Hematopoietic multipotent progenitor cell (in vitro differentiated cells): ENCODE measurements at regions not wholly inside any gene's neighbourhood (a gene's known extent, or its start where the extent isn't known, plus 50 kb on each side); places are given as distances from the start of the nearest gene placed in this dataset.
"Not testable (repeated sequence)": the region's sequence is repeated elsewhere in the genome, so short reads cannot be mapped to it uniquely, and the experiment has no call there.

Experiments used
- DNase-seq, 3 donors: peaks; one replicate each; pipeline ENCODE4 v3.0.0-alpha.2; 2011 to 2015; ENCODE audit warnings: low read depth in 2 of 3, low spot score in 2 of 3

- no peak for DNase-seq
Observed at GRCh38 chr4:34921391-34921790, 1322.9 kb downstream of the ARAP2 start.

GRCh38 chr4:34922325-34922724 is 1322.0 kb downstream of the ARAP2 start:
- no peak for DNase-seq

DNA sequence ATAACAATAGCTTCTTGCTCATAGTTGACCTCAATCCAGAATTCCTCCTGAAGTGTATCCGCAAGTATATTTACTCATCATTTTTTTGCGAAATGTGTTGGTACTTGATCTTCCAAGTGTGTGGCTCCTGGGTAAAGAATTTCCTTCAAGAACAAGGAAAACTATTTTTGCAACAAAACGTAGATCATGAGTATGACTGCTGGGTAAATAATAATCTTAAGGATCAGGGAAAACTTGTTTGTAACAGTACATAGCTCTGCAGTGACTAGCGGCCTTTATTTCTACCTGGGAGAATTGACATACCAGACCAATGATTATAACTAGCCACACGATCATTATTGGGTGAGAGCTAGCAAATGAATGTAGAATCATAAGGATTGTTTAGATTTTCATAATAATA is 1311.7 kb downstream of the ARAP2 start:
- no peak for DNase-seq

DNA sequence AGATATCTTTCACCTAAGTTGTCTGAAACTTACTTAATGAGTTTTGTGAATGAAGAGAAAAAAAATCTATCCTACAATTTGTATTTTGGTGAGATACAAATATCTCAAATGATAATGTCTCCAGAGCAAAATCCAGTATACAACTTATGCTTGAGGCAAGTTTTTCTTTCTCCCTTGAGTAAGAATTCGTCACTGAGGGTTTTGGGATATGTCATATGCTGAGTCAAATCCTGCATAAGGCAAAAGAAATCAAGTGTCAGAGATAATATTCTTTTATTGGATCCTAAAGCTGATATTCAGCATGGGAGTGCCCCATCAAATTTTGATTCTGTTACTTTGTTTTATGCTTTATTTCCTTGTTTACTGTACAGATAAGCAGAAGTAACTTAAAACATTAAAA is 1308.6 kb downstream of the ARAP2 start:
- no peak for DNase-seq

- DNase-seq = no peak
Observed at GRCh38 chr4:34939073-34939472, 1305.2 kb downstream of the ARAP2 start.

GRCh38 chr4:34943741-34944386 is 1300.5 kb downstream of the ARAP2 start:
- DNase-seq = no peak

GRCh38 chr4:34950926-34951325 is 1293.4 kb downstream of the ARAP2 start:
- DNase-seq = no peak

GRCh38 chr4:34953145-34953799 is 1291.0 kb downstream of the ARAP2 start:
- DNase-seq = no peak

DNA sequence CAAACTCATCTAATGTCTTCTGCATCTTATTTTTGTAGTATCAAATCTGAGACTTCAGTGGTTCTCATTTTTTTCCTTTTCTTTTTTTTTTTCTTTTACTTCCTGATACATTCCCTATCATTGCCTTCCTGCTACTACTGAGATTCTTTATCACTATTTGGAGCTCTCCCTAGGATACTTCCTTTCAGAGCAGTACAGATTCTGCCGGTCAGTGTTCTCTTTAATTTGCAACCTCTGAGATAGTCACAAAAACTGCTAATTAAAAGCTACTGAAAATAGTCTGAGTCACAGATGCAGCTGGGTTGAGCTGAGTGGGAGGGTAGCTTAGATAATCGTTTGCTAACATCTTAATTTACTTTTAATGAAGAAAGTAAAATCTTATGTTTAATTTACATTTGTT is 1279.7 kb downstream of the ARAP2 start:
- no peak for DNase-seq

- no peak for DNase-seq
Observed at GRCh38 chr4:34972189-34972588, 1272.1 kb downstream of the ARAP2 start.

DNA sequence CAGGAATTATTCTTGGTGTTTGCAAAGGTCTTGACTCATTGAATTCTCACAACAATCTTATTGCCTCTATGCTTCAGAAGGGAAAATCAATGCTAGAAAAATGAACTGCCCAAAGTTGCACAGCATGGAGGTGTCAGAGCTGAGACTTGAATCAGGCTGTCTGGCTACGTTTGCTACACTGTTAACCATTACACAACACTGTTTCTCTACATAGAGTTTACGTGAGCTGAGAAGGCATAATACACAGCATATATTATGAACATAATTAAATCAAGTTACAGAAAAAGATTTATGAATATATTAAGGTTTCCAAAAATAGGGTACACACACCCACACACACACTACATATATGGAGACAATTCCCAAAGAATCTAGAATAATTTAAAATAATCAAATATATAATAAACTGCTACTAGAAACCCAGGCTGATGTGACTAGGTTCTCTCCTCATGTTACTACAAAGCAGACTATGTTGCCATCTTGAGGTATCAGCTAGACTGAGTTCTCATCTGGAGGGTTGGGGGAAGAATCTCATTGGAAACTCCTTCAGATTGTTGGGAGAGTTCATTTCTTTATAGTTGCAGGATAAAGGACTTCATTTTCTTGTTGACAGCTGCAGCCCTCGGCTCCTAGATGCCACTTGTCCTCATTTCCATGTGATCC is 1270.5 kb downstream of the ARAP2 start:
- DNase-seq = no peak

DNA sequence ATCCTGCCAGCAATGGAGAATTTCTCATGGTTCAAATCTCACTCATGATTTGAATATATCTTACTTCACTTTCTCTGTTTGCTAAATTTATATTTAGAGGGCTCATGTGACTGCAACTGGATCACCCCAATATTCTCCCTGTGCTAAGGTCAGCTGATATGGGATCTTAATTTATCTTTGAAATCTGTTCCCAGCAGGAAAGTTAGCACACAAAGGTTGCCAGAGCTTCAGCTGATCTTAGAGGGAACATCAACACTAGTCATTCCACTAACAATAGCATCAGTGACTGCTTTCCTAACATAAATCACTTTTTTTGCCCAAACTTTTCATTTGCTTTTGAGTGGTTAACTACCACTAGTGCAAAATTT is 1270.0 kb downstream of the ARAP2 start:
- DNase-seq = no peak

DNA sequence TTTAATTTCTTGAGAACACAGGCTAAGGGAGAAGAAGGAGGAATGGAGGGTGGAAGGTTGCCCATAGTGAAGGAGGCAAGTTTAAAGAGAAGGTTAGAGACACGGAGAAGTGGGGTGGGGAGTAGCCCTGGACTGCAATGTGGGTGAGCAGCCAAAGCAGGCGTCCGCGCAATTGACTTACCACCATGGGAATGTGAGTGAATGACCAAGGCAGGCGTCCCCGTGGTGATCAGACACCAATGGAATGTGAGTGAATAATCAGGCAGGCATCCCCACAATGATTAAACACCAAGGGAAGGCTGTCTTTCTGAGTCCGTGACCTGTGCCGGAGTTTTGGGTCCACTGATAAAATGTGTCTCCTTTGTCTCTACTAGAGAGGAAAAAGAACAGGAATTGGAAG is 1223.1 kb downstream of the ARAP2 start:
- DNase-seq = not testable (repeated sequence)

GRCh38 chr4:35025152-35025834 is 1219.0 kb downstream of the ARAP2 start:
- no peak for DNase-seq

DNA sequence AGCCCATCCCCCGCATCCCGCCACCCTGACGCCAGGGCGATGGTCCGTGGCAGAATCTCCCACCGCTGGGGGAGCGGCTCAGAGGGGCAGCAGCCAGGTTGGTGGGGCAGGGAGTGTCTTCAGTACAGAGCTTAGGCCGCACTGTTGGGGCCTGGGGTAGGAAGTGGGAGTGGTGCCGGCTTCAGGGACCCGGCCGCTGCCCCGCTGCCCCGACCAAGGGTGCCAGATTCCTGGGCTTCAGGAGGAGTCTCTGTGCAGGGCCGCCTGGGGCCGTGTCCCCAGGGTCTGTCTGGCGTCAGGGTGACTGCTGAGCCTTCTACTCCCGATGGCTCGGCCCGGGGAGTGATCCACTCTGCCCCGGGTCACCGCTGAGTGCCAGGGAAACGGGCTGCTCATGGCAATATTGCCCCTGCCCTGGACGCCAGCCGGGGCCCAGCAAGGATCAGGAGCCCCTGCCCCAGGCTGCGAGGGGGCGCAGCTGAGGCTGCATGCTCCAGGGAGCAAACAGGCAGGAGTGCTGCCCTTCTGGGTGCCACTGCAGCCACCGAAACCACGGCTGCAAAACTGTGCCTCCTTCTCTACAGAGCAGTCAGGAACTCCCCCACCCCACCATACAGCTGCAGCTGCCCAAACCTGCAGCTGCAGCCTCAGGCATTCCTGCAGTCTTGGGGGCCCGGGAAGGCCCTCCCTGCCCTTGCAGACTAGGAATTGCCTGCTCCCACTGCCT is 1206.1 kb downstream of the ARAP2 start:
- DNase-seq = no peak

DNA sequence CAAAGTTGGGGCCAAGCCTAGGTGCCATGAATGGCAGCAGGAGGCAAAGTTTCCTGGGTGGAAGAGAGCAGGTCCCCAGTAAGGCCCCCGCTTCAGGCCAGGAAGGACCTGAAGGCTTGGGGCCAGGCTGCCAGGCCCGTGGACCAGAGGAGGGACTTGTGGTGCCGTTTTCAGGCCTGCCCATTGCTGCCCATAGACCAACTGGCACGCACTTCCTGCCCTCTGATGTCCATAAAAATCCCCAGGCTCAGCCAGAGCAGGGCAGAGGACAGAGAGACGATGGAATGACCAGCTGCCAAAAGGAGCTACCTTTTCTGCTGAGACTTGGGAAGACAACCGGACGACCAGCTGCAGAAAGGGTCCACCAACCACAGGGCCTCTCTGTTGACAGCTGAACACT is 1205.5 kb downstream of the ARAP2 start:
- DNase-seq = no peak

- no peak for DNase-seq
Observed at GRCh38 chr4:35052546-35052945, 1191.8 kb downstream of the ARAP2 start.

- no peak for DNase-seq
Observed at GRCh38 chr4:35063031-35063570, 1181.2 kb downstream of the ARAP2 start.

GRCh38 chr4:35066406-35066805 is 1177.9 kb downstream of the ARAP2 start:
- no peak for DNase-seq

DNA sequence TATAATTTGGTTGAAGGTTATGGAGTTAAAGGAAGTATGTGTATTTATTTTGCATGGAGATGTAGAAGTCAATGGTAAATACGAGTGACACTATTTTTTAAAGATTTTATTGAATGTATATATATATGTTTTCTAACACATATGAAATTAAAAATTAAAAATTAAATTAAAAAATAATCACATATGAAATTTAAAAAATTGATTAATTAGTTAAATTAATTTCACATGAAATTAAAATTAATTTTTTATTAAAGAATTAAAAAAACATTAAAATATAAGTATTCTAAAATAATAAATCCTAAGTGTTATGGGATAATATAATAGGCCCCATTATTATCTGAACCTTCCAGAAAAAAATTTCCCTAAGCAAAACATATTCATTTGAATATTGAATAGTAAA is 1163.5 kb downstream of the ARAP2 start:
- DNase-seq = no peak

DNA sequence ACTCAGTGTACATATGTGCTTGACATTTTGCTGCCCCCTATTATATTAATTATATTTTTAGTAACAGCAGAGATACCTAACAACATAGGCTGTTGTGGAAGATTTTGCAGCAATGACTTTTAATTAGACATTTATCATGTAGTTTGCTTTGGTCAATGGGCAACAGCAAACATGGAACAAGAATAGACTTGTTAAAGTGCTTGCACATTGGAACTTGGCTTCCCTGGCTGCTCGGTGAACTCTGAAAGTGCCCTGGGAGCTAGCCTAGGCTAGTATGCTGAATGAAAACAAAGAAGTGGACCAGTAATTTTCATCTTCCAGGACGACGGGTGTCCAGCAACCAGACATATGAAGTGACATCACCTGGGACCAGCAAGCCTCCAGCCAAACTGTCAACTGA is 1157.1 kb downstream of the ARAP2 start:
- no peak for DNase-seq
